WERI-Rb-1 (cell line): ENCODE measurements at regions not wholly inside any gene's neighbourhood (a gene's known extent, or its start where the extent isn't known, plus 50 kb on each side); places are given as distances from the start of the nearest gene placed in this dataset.

ENCODE experiments used
- DNase-seq: peaks from one replicate; pipeline ENCODE4 v3.0.0-alpha.2; 2020
- H3K27ac ChIP-seq: fragments of 250-450 bp; sonication (Bioruptor Pico); 2 replicates; pipeline ENCODE4 v1.5.1; 2020; ENCODE audit warnings: mild to moderate bottlenecking, moderate library complexity
- H3K27me3 ChIP-seq: fragments of 250-450 bp; sonication (Bioruptor Pico); 2 replicates; pipeline ENCODE4 v1.5.1; 2021; ENCODE audit warnings: mild to moderate bottlenecking, low read depth, moderate library complexity; ENCODE audit not compliant: insufficient read depth, severe bottlenecking
- H3K36me3 ChIP-seq: fragments of 250-450 bp; sonication (Bioruptor Pico); 2 replicates; pipeline ENCODE4 v1.5.1; 2020; ENCODE audit warnings: mild to moderate bottlenecking, moderate library complexity
- H3K4me3 ChIP-seq: 2 replicates; pipeline ENCODE4 v1.5.1; 2011; ENCODE audit warnings: low read depth, mild to moderate bottlenecking, control low read depth, low read length
- H3K9me3 ChIP-seq: fragments of 250-450 bp; sonication (Bioruptor Pico); 2 replicates; pipeline ENCODE4 v1.5.1; 2021; ENCODE audit warnings: mild to moderate bottlenecking, moderate library complexity; ENCODE audit not compliant: severe bottlenecking
- CTCF ChIP-seq: IDR thresholded peaks from 2 replicates; pipeline ENCODE4 v1.5.1; 2011; ENCODE audit warnings: low read depth, mild to moderate bottlenecking, control low read depth, inconsistent platforms, low read length

- no peak overlapping the region for H3K27ac ChIP-seq
- no peaks in the 10 kb centered on the region for H3K9me3 ChIP-seq
- H3K4me3 ChIP-seq = no peak overlapping the region
- no peak for TF ChIP-seq CTCF
- no peaks in the 10 kb centered on the region for H3K36me3 ChIP-seq
- no peaks in the 10 kb centered on the region for H3K27me3 ChIP-seq
- no peak for DNase-seq
Observed at GRCh38 chr2:81513328-81513727, 1208.8 kb upstream of the LRRTM1 start.

GRCh38 chr2:81505586-81505985 is 1201.0 kb upstream of the LRRTM1 start:
- H3K36me3 ChIP-seq = no peaks in the 10 kb centered on the region
- TF ChIP-seq CTCF = no peak
- no peak overlapping the region for H3K27ac ChIP-seq
- no peak for DNase-seq
- H3K27me3 ChIP-seq = no peaks in the 10 kb centered on the region
- no peaks in the 10 kb centered on the region for H3K9me3 ChIP-seq
- H3K4me3 ChIP-seq = no peak overlapping the region

DNA sequence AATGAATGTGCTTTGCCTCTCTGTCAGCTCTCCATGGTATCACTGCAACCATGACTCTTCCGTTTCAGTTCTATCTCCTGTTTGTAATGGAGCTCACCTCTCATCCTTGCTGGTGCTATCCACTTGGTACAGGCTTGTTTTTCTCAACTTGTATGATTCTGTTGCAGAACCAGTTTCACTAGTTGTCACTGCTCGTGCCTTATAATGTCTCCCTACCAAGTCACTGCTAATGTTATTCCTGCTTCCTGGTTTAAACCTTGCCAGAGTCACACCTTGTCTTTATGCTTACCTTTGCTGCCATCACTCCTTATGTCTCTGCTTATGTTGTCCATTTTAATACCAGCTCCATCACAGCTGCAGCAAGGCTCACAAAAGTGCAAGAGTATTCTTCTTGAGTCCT is 1191.0 kb upstream of the LRRTM1 start:
- H3K36me3 ChIP-seq = no peaks in the 10 kb centered on the region
- TF ChIP-seq CTCF = no peak
- no peak overlapping the region for H3K4me3 ChIP-seq
- no peak for DNase-seq
- no peak overlapping the region for H3K27ac ChIP-seq
- H3K27me3 ChIP-seq = no peaks in the 10 kb centered on the region
- H3K9me3 ChIP-seq = no peaks in the 10 kb centered on the region

- TF ChIP-seq CTCF = no peak
- Histone ChIP-seq H3K4me3 (no peak overlapping the region), H3K9me3 (no peaks in the 10 kb centered on the region), H3K27ac (no peak overlapping the region), H3K27me3 (no peaks in the 10 kb centered on the region), H3K36me3 (no peaks in the 10 kb centered on the region)
- no peak for DNase-seq
Observed at GRCh38 chr2:81483254-81483653, 1178.7 kb upstream of the LRRTM1 start.

GRCh38 chr2:81481994-81482368 is 1177.4 kb upstream of the LRRTM1 start:
- Histone ChIP-seq H3K27me3 (no peaks in the 10 kb centered on the region), H3K36me3 (no peaks in the 10 kb centered on the region), H3K27ac (no peak overlapping the region), H3K4me3 (no peak overlapping the region), H3K9me3 (no peaks in the 10 kb centered on the region)
- TF ChIP-seq CTCF = no peak
- DNase-seq = no peak

DNA sequence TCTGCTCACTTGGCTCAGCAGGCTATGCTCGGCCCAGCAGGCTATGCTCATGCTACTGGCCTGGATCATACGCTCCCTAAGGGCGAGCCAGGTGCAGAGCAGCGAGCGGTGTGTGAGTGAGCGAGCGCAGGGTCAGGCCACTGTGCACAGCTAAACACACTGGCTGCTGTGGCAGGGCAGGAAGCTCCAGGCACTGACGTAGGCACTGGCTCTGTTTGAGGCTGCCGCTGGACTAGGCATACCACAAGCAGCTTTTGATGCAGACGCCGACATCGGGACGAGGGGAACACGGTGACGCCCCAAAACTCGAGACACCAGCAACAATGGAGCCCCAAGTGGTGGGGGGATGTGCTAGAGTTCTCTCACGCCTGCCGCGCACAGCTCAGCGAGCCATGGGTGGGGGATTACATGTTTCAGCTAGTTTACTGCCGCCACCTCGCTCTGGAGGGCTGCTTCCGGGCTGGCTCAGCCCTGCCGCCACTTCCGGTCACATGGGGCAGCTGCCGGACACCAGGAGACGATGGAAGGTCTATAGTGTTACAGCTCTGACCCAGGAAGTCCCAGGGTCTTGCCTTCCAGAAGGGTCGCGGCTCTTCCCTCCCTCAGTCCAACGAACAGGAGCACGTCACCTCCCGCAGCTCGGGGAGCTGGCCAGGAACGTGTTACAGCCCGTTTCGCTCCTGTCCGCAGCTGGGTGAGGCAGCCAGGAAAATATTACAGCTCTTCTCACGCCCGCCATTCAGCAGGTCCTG is 1176.9 kb upstream of the LRRTM1 start:
- Histone ChIP-seq H3K4me3 (no peak overlapping the region), H3K9me3 (no peaks in the 10 kb centered on the region), H3K27me3 (no peaks in the 10 kb centered on the region), H3K27ac (no peak overlapping the region), H3K36me3 (no peaks in the 10 kb centered on the region)
- TF ChIP-seq CTCF = no peak
- no peak for DNase-seq
